Memory B cell (primary cell): ENCODE measurements at regions not wholly inside any gene's neighbourhood (a gene's known extent, or its start where the extent isn't known, plus 50 kb on each side); places are given as distances from the start of the nearest gene placed in this dataset.
"Not testable (repeated sequence)": the region's sequence is repeated elsewhere in the genome, so short reads cannot be mapped to it uniquely, and the experiment has no call there.

Experiments used
- ATAC-seq: fragments of 150-1000 bp; cut with Tn5 transposase; 2 replicates; pipeline ENCODE4 v1.10.0; 2021; ENCODE audit warnings: low read depth, mild to moderate bottlenecking, moderate library complexity
- DNase-seq, 2 donors: peaks; one replicate each; pipeline ENCODE4 v3.0.0; 2022; ENCODE audit warnings: low spot score in 2 of 2
- H3K27ac Mint-ChIP-seq: one replicate; pipeline ENCODE4 v1.8.0; 2022; ENCODE audit warnings: mild to moderate bottlenecking, moderate library complexity, mixed read lengths
- H3K27me3 Mint-ChIP-seq: one replicate; pipeline ENCODE4 v1.8.0; 2022; ENCODE audit warnings: mixed read lengths
- H3K36me3 Mint-ChIP-seq: one replicate; pipeline ENCODE4 v1.8.0; 2022; ENCODE audit warnings: mild to moderate bottlenecking, mixed read lengths
- H3K4me1 Mint-ChIP-seq: one replicate; pipeline ENCODE4 v1.8.0; 2022; ENCODE audit warnings: mixed read lengths
- H3K4me3 Mint-ChIP-seq: one replicate; pipeline ENCODE4 v1.8.0; 2022; ENCODE audit warnings: mild to moderate bottlenecking, moderate library complexity, mixed read lengths
- H3K9me3 Mint-ChIP-seq: one replicate; pipeline ENCODE4 v1.8.0; 2022; ENCODE audit warnings: mixed read lengths

GRCh38 chr12:103011974-103012763 lies 54.7 kb downstream of the ASCL1 start:
- Mint-ChIP-seq H3K36me3 (no peaks in the 10 kb centered on the region), H3K4me3 (no peak overlapping the region)

GRCh38 chr12:103012884-103013283 lies 55.4 kb downstream of the ASCL1 start:
- H3K9me3 Mint-ChIP-seq: no peaks in the 10 kb centered on the region
- no peak overlapping the region for H3K4me3 Mint-ChIP-seq
- DNase-seq (no peak), ATAC-seq (no peak)
- H3K27me3 Mint-ChIP-seq: peaks cover 12% of the 10 kb centered on the region
- H3K36me3 Mint-ChIP-seq: no peaks in the 10 kb centered on the region
- no peaks in the 10 kb centered on the region for H3K4me1 Mint-ChIP-seq
- H3K27ac Mint-ChIP-seq: no peak overlapping the region

More at GRCh38 chr12:103011974-103012763, 54.7 kb downstream of the ASCL1 start:
- H3K9me3 Mint-ChIP-seq: no peaks in the 10 kb centered on the region
- peaks cover 17% of the 10 kb centered on the region for H3K27me3 Mint-ChIP-seq
- no peak overlapping the region for H3K27ac Mint-ChIP-seq
- DNase-seq: no peak
- ATAC-seq: no peak
- no peaks in the 10 kb centered on the region for H3K4me1 Mint-ChIP-seq

GRCh38 chr12:103013741-103014300 lies 56.3 kb downstream of the ASCL1 start:
- DNase-seq (no peak), ATAC-seq (no peak)
- Mint-ChIP-seq H3K27ac (no peak overlapping the region), H3K4me3 (no peak overlapping the region), H3K27me3 (peaks cover 9% of the 10 kb centered on the region), H3K4me1 (no peaks in the 10 kb centered on the region), H3K36me3 (no peaks in the 10 kb centered on the region), H3K9me3 (no peaks in the 10 kb centered on the region)

- Mint-ChIP-seq H3K4me1 (no peaks in the 10 kb centered on the region), H3K36me3 (no peaks in the 10 kb centered on the region), H3K9me3 (no peaks in the 10 kb centered on the region), H3K27ac (no peak overlapping the region), H3K4me3 (no peak overlapping the region), H3K27me3 (peaks cover 11% of the 10 kb centered on the region)
- ATAC-seq (no peak), DNase-seq (no peak)
Observed at GRCh38 chr12:103016381-103016780, 58.9 kb downstream of the ASCL1 start.

- Mint-ChIP-seq H3K4me1 (peaks cover 7% of the 10 kb centered on the region), H3K36me3 (no peaks in the 10 kb centered on the region), H3K27me3 (peaks cover 4% of the 10 kb centered on the region), H3K4me3 (no peak overlapping the region), H3K9me3 (no peaks in the 10 kb centered on the region), H3K27ac (no peak overlapping the region)
- no peak for DNase-seq
- no peak for ATAC-seq
Observed at GRCh38 chr12:103020839-103021238, 63.4 kb downstream of the ASCL1 start.

GRCh38 chr12:103021538-103022218 lies 64.2 kb downstream of the ASCL1 start:
- no peaks in the 10 kb centered on the region for H3K36me3 Mint-ChIP-seq
- peaks cover 7% of the 10 kb centered on the region for H3K4me1 Mint-ChIP-seq
- H3K4me3 Mint-ChIP-seq: no peak overlapping the region
- H3K9me3 Mint-ChIP-seq: no peaks in the 10 kb centered on the region
- peaks cover 4% of the 10 kb centered on the region for H3K27me3 Mint-ChIP-seq
- ATAC-seq: peak; percentile 37
- no peak overlapping the region for H3K27ac Mint-ChIP-seq
- no peak for DNase-seq

- Mint-ChIP-seq H3K4me1 (peaks cover 7% of the 10 kb centered on the region), H3K36me3 (no peaks in the 10 kb centered on the region), H3K4me3 (no peak overlapping the region), H3K27me3 (peaks cover 4% of the 10 kb centered on the region), H3K9me3 (no peaks in the 10 kb centered on the region), H3K27ac (no peak overlapping the region)
- DNase-seq (no peak), ATAC-seq (no peak)
Observed at GRCh38 chr12:103024650-103025049, 67.2 kb downstream of the ASCL1 start.

- not testable (repeated sequence) for H3K4me1 Mint-ChIP-seq, H3K27ac Mint-ChIP-seq, H3K27me3 Mint-ChIP-seq, H3K4me3 Mint-ChIP-seq, DNase-seq, H3K9me3 Mint-ChIP-seq, ATAC-seq, H3K36me3 Mint-ChIP-seq
Observed at GRCh38 chr12:103026643-103027042, 69.2 kb downstream of the ASCL1 start.

DNA sequence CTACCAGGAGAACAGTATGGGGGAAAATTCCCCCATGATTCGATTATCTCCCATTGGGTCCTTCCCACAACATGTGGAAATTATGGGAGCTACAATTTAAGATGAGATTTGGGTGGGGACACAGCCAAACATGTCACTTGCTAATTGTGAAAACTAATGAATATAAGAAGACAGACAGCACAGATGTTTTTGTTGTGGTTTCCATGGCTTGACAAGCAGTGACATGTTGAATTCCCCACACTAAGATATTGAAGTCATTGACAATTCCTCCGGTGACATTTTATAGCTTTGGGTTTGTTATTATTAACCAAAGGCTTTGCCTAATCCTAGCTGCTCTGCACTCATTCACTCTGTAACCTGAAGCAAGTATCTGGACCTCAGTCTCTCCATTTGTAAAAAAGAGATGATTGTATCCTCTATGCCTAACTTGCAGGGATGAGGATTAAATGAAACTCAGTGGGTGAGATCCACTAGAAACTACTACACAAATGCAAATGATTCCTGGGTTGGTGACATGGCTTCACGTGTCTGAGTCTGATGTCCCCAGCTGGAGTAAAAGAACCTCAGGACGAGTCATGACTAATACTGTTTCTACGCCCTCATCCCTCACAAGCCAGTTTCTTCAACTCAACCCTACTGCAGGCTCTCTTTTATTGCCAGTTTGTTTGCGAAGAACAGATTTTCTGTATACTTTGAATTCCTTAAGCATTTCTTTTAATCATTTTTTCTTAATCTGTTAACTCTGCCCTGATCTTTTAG lies 71.6 kb downstream of the ASCL1 start:
- no peak for ATAC-seq
- no peaks in the 10 kb centered on the region for H3K9me3 Mint-ChIP-seq
- no peaks in the 10 kb centered on the region for H3K4me1 Mint-ChIP-seq
- H3K4me3 Mint-ChIP-seq: no peak overlapping the region
- H3K27me3 Mint-ChIP-seq: no peaks in the 10 kb centered on the region
- H3K36me3 Mint-ChIP-seq: no peaks in the 10 kb centered on the region
- DNase-seq: no peak
- H3K27ac Mint-ChIP-seq: no peak overlapping the region

GRCh38 chr12:103036581-103037214 lies 79.2 kb downstream of the ASCL1 start:
- ATAC-seq (no peak), DNase-seq (no peak)
- Mint-ChIP-seq H3K27me3 (peaks cover 7% of the 10 kb centered on the region), H3K4me1 (no peaks in the 10 kb centered on the region), H3K4me3 (no peak overlapping the region), H3K36me3 (no peaks in the 10 kb centered on the region), H3K9me3 (no peaks in the 10 kb centered on the region), H3K27ac (no peak overlapping the region)

DNA sequence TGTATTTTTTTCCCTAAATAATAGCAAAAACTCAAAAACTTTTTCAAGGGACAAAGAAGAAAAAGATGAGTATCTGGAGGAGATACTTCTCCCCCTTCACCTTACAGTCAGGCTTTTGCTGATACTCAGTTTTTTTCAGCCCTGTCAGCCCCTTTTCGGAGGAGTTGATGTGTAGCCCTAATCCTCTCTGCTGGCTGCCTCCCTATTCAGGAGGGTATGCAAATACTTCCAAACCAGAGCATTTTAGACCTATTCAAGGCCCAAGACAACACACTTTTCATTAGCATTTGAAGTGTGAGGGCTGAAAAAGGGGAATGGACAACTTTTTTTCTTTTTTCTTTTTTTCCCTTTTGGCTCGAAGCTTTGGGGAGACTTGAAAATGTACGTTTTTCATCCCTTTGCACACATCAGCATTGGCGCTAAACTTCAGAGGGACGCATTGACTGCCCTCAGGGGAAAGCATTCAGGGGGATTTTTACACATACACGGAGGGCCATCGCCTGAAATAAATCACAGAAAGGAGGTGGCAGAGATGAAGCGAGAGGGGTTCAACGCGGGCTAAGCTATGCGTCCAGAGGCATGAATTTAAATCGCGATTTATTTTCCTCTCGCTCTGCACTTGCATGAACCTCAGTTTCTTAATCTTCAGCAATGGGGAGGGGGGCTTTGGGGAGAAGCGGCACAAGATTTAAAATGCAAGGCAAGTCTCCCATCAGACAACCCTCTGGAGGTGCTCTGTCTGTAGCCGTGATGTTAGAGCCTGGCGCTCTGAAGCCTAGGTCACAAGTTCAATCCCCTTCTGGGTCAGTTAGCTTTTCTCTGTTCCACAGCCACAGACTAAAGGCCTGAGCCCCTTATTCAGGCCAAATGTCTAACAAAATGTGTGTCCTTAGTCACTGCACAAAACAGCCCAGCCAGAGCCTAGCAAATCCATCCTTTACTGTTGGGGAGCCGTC lies 86.3 kb downstream of the ASCL1 start:
- Mint-ChIP-seq H3K4me3 (no peak overlapping the region), H3K27me3 (peaks cover 8% of the 10 kb centered on the region), H3K36me3 (no peaks in the 10 kb centered on the region), H3K27ac (no peak overlapping the region), H3K4me1 (no peaks in the 10 kb centered on the region), H3K9me3 (no peaks in the 10 kb centered on the region)
- ATAC-seq (no peak), DNase-seq (no peak)

- Mint-ChIP-seq H3K9me3 (no peaks in the 10 kb centered on the region), H3K4me3 (no peak overlapping the region), H3K27me3 (peaks cover 3% of the 10 kb centered on the region), H3K4me1 (no peaks in the 10 kb centered on the region), H3K36me3 (no peaks in the 10 kb centered on the region), H3K27ac (no peak overlapping the region)
- DNase-seq (no peak), ATAC-seq (no peak)
Observed at GRCh38 chr12:103046154-103046553, 88.7 kb downstream of the ASCL1 start.

GRCh38 chr12:103050273-103050672 lies 92.8 kb downstream of the ASCL1 start:
- ATAC-seq: no peak
- Mint-ChIP-seq H3K27ac (no peak overlapping the region), H3K4me1 (peaks cover 2% of the 10 kb centered on the region)

More at GRCh38 chr12:103050273-103050672, 92.8 kb downstream of the ASCL1 start:
- DNase-seq: no peak
- no peak overlapping the region for H3K4me3 Mint-ChIP-seq
- no peaks in the 10 kb centered on the region for H3K9me3 Mint-ChIP-seq
- H3K36me3 Mint-ChIP-seq: no peaks in the 10 kb centered on the region
- H3K27me3 Mint-ChIP-seq: peaks cover 2% of the 10 kb centered on the region
